Hematopoietic multipotent progenitor cell treated with erythropoietin and hydrocortisone succinate and interleukin-3 and kit ligand, for 15 days (in vitro differentiated cells): ENCODE measurements at regions not wholly inside any gene's neighbourhood (a gene's known extent, or its start where the extent isn't known, plus 50 kb on each side); places are given as distances from the start of the nearest gene placed in this dataset.

Experiments
- DNase-seq: peaks from one replicate; pipeline ENCODE4 v3.0.0-alpha.2; 2015; ENCODE audit warnings: low spot score

GRCh38 chr3:168888781-168889180 is 774.7 kb downstream of the MECOM start:
- DNase-seq: no peak

GRCh38 chr3:168885028-168885427 is 778.5 kb downstream of the MECOM start:
- DNase-seq: no peak

- DNase-seq: no peak
Observed at GRCh38 chr3:168884353-168884903, 779.1 kb downstream of the MECOM start.

- DNase-seq: no peak
Observed at GRCh38 chr3:168883145-168883544, 780.4 kb downstream of the MECOM start.

- DNase-seq: no peak
Observed at GRCh38 chr3:168881804-168882203, 781.7 kb downstream of the MECOM start.

GRCh38 chr3:168878655-168879054 is 782.9 kb upstream of the GOLIM4 start:
- DNase-seq: no peak

- no peak for DNase-seq
Observed at GRCh38 chr3:168877899-168878298, 782.2 kb upstream of the GOLIM4 start.

- no peak for DNase-seq
Observed at GRCh38 chr3:168876346-168877035, 780.8 kb upstream of the GOLIM4 start.

- DNase-seq: no peak
Observed at GRCh38 chr3:168872826-168873225, 777.1 kb upstream of the GOLIM4 start.

GRCh38 chr3:168870892-168871291 is 775.2 kb upstream of the GOLIM4 start:
- DNase-seq: no peak

- no peak for DNase-seq
Observed at GRCh38 chr3:168865022-168865551, 769.4 kb upstream of the GOLIM4 start.

- DNase-seq: no peak
Observed at GRCh38 chr3:168864107-168865021, 768.6 kb upstream of the GOLIM4 start.

- DNase-seq: no peak
Observed at GRCh38 chr3:168863561-168863960, 767.8 kb upstream of the GOLIM4 start.

- no peak for DNase-seq
Observed at GRCh38 chr3:168862466-168862865, 766.7 kb upstream of the GOLIM4 start.

GRCh38 chr3:168860592-168860991 is 764.9 kb upstream of the GOLIM4 start:
- no peak for DNase-seq

GRCh38 chr3:168860028-168860427 is 764.3 kb upstream of the GOLIM4 start:
- DNase-seq: no peak

GRCh38 chr3:168859574-168859973 is 763.9 kb upstream of the GOLIM4 start:
- DNase-seq: no peak

- no peak for DNase-seq
Observed at GRCh38 chr3:168859143-168859542, 763.4 kb upstream of the GOLIM4 start.

GRCh38 chr3:168858327-168858726 is 762.6 kb upstream of the GOLIM4 start:
- DNase-seq: no peak

GRCh38 chr3:168850109-168850508 is 754.4 kb upstream of the GOLIM4 start:
- DNase-seq: no peak

GRCh38 chr3:168847291-168847883 is 751.7 kb upstream of the GOLIM4 start:
- no peak for DNase-seq

GRCh38 chr3:168844894-168845482 is 749.3 kb upstream of the GOLIM4 start:
- no peak for DNase-seq
